ENCODE measurements at regions not wholly inside any gene's neighbourhood (a gene's known extent, or its start where the extent isn't known, plus 50 kb on each side); places are given as distances from the start of the nearest gene placed in this dataset.

DNA sequence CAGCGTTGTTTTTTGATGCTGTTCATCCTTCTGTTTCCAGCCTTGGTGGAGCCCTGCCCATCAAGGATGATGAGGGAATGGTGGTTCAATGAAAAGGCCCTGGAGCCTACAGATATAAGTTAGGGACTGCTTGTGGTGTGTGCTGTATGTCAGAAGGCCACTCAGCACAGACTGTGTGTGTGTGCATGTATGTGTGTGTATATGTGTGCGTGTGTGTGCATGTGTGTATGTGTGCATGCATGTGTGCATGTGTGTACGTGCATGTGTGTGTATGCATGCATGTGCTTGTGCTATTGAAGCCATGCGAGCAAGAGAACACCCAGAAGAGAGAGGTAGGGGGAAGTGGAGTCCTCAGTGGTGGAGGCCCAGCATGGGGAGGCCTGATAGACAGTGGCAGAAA lies 304.9 kb downstream of the CYP26B1 start:
- TF ChIP-seq EZH2phosphoT487 (IDR thresholded peaks at IDR 0.05) (no peak), EZH2 (IDR thresholded peaks at IDR 0.05) (no peak)
- TF ChIP-seq, protein P1, sequence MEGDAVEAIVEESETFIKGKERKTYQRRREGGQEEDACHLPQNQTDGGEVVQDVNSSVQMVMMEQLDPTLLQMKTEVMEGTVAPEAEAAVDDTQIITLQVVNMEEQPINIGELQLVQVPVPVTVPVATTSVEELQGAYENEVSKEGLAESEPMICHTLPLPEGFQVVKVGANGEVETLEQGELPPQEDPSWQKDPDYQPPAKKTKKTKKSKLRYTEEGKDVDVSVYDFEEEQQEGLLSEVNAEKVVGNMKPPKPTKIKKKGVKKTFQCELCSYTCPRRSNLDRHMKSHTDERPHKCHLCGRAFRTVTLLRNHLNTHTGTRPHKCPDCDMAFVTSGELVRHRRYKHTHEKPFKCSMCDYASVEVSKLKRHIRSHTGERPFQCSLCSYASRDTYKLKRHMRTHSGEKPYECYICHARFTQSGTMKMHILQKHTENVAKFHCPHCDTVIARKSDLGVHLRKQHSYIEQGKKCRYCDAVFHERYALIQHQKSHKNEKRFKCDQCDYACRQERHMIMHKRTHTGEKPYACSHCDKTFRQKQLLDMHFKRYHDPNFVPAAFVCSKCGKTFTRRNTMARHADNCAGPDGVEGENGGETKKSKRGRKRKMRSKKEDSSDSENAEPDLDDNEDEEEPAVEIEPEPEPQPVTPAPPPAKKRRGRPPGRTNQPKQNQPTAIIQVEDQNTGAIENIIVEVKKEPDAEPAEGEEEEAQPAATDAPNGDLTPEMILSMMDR (IDR thresholded peaks at IDR 0.05): no peak
- Histone ChIP-seq H3K79me2 (ENCODE audit: low read depth) (no peaks in the 10 kb centered on the region), H3K9ac (no peak overlapping the region), H3K4me1 (no peaks in the 10 kb centered on the region), H3K4me3 (no peak overlapping the region), H3K27ac (no peak overlapping the region), H2AFZ (replicated peaks) (no peak overlapping the region), H3F3A (ENCODE audit: low read depth) (no peaks in the 10 kb centered on the region), H4K20me1 (ENCODE audit: low read depth) (no peaks in the 10 kb centered on the region), H3K9me3 (ENCODE audit: low read depth) (no peaks in the 10 kb centered on the region), H3K4me2 (no peak overlapping the region), H3K27me3 (no peaks in the 10 kb centered on the region), H3K36me3 (no peaks in the 10 kb centered on the region)
- no peak overlapping the region for H3K4me3 Mint-ChIP-seq
- no peak for DNase-seq (ENCODE audit: low spot score)
- no peaks in the 10 kb centered on the region for H3K4me1 Mint-ChIP-seq
- no peaks in the 10 kb centered on the region for H3K36me3 Mint-ChIP-seq
- H3K27ac Mint-ChIP-seq: no peak overlapping the region
- H3K9me3 Mint-ChIP-seq: no peaks in the 10 kb centered on the region
- no peaks in the 10 kb centered on the region for H3K27me3 Mint-ChIP-seq (ENCODE audit: insufficient read depth, low read depth)

GRCh38 chr2:71839826-71840225 lies 307.8 kb downstream of the CYP26B1 start:
- Mint-ChIP-seq H3K4me3 (no peak overlapping the region), H3K27ac (no peak overlapping the region), H3K36me3 (no peaks in the 10 kb centered on the region), H3K27me3 (ENCODE audit: insufficient read depth, low read depth) (no peaks in the 10 kb centered on the region), H3K4me1 (no peaks in the 10 kb centered on the region), H3K9me3 (no peaks in the 10 kb centered on the region)
- Histone ChIP-seq H3K9me3 (ENCODE audit: low read depth) (no peaks in the 10 kb centered on the region), H4K20me1 (ENCODE audit: low read depth) (no peaks in the 10 kb centered on the region), H3K27me3 (no peaks in the 10 kb centered on the region), H3F3A (ENCODE audit: low read depth) (no peaks in the 10 kb centered on the region), H3K4me3 (no peak overlapping the region), H3K4me2 (no peak overlapping the region), H3K27ac (no peak overlapping the region), H3K4me1 (no peaks in the 10 kb centered on the region), H3K79me2 (ENCODE audit: low read depth) (no peaks in the 10 kb centered on the region), H3K9ac (no peak overlapping the region), H3K36me3 (no peaks in the 10 kb centered on the region), H2AFZ (replicated peaks) (no peak overlapping the region)
- no peak for DNase-seq (ENCODE audit: low spot score)
- TF ChIP-seq, protein P1 (IDR thresholded peaks at IDR 0.05): no peak
- TF ChIP-seq EZH2phosphoT487 (IDR thresholded peaks at IDR 0.05): no peak
- TF ChIP-seq EZH2 (IDR thresholded peaks at IDR 0.05): no peak

- H3K4me3 Mint-ChIP-seq: no peak overlapping the region
- H3K27ac ChIP-seq: no peak overlapping the region
- H3K79me2 ChIP-seq (ENCODE audit: low read depth): no peaks in the 10 kb centered on the region
Measured at GRCh38 chr2:71834796-71835195, 312.9 kb downstream of the CYP26B1 start.

More at GRCh38 chr2:71834796-71835195, 312.9 kb downstream of the CYP26B1 start:
- H3K36me3 Mint-ChIP-seq: no peaks in the 10 kb centered on the region
- no peak for DNase-seq (ENCODE audit: low spot score)
- no peaks in the 10 kb centered on the region for H3K9me3 ChIP-seq (ENCODE audit: low read depth)
- H3K27me3 Mint-ChIP-seq (ENCODE audit: insufficient read depth, low read depth): no peaks in the 10 kb centered on the region
- H3F3A ChIP-seq (ENCODE audit: low read depth): no peaks in the 10 kb centered on the region
- H3K36me3 ChIP-seq: no peaks in the 10 kb centered on the region
- H3K27ac Mint-ChIP-seq: no peak overlapping the region
- H3K27me3 ChIP-seq: no peaks in the 10 kb centered on the region
- H3K4me1 ChIP-seq: no peaks in the 10 kb centered on the region
- no peak overlapping the region for H3K9ac ChIP-seq
- H3K4me2 ChIP-seq: no peak overlapping the region
- peaks cover 3% of the 10 kb centered on the region for H3K4me1 Mint-ChIP-seq
- TF ChIP-seq, protein P1 (IDR thresholded peaks at IDR 0.05): no peak
- TF ChIP-seq EZH2phosphoT487 (IDR thresholded peaks at IDR 0.05) (no peak), EZH2 (IDR thresholded peaks at IDR 0.05) (no peak)
- H3K9me3 Mint-ChIP-seq: no peaks in the 10 kb centered on the region
- H4K20me1 ChIP-seq (ENCODE audit: low read depth): no peaks in the 10 kb centered on the region
- no peak overlapping the region for H3K4me3 ChIP-seq
- no peak overlapping the region for H2AFZ ChIP-seq (replicated peaks)

All from neural progenitor cell (in vitro differentiated cells).